CD1c-positive myeloid dendritic cell (primary cell): ENCODE measurements at regions not wholly inside any gene's neighbourhood (a gene's known extent, or its start where the extent isn't known, plus 50 kb on each side); places are given as distances from the start of the nearest gene placed in this dataset.
"Not testable (repeated sequence)": the region's sequence is repeated elsewhere in the genome, so short reads cannot be mapped to it uniquely, and the experiment has no call there.

Experiments
- DNase-seq: peaks from one replicate; pipeline ENCODE4 v3.0.0-alpha.2; 2016; ENCODE audit errors: extremely low spot score

GRCh38 chr1:8144323-8144722 is 118.2 kb upstream of the ERRFI1 start:
- no peak for DNase-seq

- DNase-seq = no peak
Measured at GRCh38 chr1:8142955-8143629, 117.0 kb upstream of the ERRFI1 start.

- no peak for DNase-seq
Measured at GRCh38 chr1:8139941-8140340, 113.8 kb upstream of the ERRFI1 start.

DNA sequence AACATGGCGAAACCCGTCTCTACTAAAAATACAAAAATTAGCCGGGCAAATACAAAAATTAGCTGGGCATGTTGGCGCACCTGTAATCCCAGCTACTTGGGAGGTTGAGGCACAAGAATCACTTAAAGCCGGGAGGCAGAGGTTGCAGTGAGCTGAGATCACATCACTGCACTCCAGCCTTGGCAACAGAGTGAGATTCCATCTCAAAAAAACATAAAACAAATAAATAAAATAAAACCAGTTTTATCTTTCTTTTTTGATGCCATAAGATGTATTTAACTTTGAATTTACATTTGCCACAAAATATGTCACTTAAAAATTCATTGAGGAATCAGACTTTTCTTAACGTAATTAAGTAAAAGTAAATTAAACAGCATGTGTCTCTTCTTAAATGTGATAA is 113.3 kb upstream of the ERRFI1 start:
- no peak for DNase-seq

DNA sequence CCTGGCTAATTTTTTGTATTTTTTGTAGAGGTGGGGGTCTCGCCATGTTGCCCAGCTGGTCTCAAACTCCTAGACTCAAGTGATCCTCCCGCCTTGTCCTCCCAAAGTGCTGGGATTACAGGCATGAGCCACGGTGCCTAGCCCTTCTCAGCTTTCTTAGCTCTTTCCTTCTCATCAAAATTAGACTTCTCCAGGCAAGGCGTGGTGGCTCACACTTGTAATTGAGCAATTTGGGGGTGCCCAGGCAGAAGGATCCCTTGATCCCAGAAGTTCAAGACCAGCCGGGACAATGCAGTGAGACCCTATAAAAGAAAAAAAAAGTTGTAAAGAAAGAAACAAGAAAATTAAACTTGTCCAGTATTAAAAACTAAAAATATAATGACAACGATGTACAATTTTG is 112.6 kb upstream of the ERRFI1 start:
- DNase-seq = no peak

DNA sequence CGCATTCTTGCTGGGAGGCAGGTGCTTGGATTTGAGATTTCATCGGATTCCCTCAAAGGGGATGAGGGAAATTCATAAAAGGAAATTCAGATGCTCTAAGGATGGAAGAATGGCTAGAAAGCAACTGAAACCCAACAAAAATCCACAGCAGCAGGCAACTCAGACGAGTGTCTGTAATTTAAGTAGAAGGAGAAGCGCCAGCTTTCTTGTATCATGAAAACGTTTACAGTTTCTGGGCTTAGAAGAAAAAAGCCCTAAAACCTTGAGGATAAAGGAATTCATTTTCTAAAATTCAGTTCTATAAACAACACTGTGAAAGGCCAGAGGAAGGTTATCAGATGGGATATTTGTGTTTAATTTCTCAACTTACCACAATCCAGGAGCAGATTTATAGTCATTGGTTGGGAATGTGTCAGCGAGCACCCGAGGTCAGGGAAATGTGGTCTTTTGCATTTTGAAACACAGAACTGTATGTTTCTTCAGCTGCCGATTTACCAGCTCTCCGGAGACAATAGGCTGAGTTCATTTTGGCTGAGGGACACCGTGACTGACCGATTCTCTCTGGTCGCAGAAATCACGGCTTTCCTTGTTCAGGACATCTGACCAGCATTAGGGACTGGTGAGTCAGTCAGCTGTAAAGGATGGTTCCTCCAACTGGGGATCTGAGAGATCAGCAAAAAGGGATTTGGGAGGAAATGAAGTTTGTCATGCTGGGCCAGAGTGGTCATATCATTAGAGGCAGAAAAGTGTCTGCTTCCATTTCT is 111.6 kb upstream of the ERRFI1 start:
- DNase-seq = no peak

GRCh38 chr1:8136766-8137165 is 110.7 kb upstream of the ERRFI1 start:
- no peak for DNase-seq

GRCh38 chr1:8135250-8135649 is 109.1 kb upstream of the ERRFI1 start:
- no peak for DNase-seq

GRCh38 chr1:8134546-8135235 is 108.6 kb upstream of the ERRFI1 start:
- DNase-seq = no peak

DNA sequence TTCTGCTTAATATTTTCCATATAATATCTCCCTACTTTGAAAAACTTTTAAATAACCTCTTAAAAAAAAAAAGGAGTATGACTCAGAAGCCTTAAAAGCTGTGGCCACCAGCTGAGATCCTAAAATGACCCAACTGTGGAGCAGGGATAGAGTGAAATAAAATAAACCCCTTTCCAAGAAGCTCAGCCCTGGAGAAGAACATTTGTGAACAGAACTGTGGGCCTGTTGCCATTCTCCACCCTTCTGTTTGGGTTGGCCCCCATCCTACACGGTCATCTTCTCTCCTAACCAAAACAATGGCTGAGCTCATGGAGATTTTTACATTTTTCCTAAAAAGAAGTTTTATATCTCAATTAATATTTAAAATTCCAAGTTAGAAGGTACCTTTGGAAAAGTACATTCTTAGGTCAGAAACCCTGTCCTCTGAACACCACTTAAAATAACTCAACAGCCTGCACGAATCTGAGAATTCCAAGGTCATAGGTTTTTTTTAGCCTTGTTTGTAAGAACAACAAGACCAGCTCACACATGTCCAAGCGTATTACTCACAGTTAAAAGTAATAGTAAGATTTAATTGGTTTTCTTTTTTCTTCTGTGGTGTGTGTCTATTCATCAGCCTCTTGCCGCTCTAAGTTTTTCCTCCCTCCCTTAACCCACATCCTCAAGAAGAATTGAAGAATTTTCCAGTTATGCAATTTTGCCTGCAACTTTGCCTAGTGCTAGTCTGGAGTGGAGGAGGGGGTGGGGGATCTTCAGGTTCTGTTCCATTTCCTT is 107.7 kb upstream of the ERRFI1 start:
- DNase-seq = no peak

DNA sequence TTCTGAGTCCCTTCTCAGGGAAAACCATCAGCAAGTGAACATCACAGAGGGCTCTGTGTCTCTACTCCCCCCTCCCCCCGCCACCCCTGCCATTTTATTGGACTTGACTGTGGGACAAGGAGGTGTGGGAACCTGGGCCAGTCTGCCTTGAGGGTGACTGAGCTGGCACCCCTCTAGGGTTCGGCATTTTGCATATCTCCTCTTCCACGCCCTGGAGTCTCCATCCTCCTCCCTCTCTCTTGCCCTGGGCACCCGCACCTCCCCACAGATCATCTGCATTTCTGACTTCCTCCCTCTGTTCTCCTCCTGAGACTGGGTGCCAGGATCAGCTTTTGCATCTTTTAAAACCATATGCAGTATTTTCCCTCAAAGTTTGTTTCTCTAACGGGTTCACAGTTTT is 107.1 kb upstream of the ERRFI1 start:
- DNase-seq = no peak

- peak; percentile 57 for DNase-seq
Measured at GRCh38 chr1:8127171-8127641, 101.1 kb upstream of the ERRFI1 start.

- DNase-seq = no peak
Measured at GRCh38 chr1:8122477-8123407, 96.6 kb upstream of the ERRFI1 start.

GRCh38 chr1:8122160-8122476 is 96.0 kb upstream of the ERRFI1 start:
- no peak for DNase-seq

- peak; percentile 26 for DNase-seq
Measured at GRCh38 chr1:8121261-8122159, 95.4 kb upstream of the ERRFI1 start.

DNA sequence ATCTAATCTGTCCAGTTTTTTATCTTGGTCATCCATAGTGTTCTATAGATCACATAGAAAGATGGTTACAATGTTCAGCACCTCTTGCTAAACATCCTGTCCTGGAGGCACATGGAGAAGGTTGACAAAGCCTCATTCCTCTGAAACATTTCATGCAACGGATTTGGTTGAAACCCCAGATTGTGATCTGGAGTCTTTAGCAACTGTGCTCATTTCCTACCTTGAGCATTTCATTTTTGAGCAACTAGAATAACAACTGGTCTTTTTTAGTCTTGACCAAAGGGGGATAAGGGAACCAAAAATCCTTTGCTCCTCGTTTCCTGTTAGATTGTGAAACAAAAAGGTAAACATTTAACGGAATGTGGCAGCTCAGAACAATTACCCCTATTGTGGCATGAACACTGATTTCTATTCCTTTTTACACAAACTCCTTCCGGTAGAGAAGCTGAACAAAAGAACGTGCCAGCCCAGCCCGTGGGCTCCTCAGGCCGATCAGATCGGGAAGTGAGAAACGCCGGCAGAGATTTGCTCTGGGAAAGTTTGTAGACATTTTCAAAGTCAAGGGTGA is 94.7 kb upstream of the ERRFI1 start:
- DNase-seq = peak; percentile 64

DNA sequence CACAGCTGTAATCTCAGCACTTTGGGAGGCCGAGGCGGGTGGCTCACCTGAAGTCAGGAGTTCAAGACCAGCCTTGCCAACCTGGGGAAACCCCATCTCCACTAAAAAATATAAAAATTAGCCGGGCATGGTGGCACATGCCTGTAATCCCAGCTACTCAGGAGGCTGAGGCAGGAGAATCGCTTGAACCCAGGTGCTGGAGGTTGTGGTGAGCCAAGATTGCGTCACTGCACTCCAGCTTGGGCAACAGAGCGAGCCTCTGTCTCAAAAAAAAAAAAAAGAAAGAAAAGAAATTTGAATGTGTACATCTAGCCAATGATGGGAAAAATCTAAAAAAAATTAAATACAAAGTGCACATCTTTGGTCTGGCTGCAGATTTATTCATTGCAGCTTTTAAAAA is 92.6 kb upstream of the ERRFI1 start:
- DNase-seq = not testable (repeated sequence)

- DNase-seq = no peak
Measured at GRCh38 chr1:8118031-8118451, 91.9 kb upstream of the ERRFI1 start.

DNA sequence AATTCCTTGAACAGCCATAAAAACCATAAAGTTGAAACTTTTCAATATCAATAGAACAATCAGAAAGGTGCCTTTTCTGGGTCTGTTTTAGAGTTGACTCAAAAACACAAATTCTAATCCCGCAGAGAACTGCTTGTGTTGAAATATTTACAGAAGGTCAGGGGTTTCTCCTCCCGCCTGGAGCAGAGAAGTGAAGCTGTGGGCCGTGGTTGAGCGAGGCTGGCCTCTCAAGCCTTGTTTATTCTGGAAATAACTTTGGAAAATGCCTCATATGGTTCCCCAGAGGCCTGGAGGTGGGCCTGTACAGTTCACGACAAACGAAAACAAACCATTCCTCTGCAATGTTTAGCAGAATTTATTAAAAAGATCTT is 90.8 kb upstream of the ERRFI1 start:
- no peak for DNase-seq

DNA sequence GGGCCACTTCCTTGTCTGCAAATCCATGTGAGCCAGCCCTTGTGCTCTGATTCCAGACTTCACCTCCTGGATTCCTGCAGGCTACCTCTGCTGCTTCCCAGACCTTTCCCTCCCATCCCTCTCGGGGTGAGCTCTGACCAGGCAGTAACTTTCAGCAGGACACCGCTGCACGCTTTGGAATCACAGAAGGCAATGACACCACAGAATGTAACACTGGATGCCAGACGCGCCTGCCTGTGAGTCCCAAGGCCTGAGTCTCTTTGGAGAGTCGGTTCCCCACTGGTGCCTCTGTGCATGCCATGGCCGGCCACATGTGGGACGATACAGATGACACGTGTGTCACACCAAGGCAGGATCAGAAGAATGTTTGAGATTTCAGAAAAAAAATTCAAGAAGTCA is 89.7 kb upstream of the ERRFI1 start:
- DNase-seq = no peak
